ENCODE measurements at regions not wholly inside any gene's neighbourhood (a gene's known extent, or its start where the extent isn't known, plus 50 kb on each side); places are given as distances from the start of the nearest gene placed in this dataset.

DNA sequence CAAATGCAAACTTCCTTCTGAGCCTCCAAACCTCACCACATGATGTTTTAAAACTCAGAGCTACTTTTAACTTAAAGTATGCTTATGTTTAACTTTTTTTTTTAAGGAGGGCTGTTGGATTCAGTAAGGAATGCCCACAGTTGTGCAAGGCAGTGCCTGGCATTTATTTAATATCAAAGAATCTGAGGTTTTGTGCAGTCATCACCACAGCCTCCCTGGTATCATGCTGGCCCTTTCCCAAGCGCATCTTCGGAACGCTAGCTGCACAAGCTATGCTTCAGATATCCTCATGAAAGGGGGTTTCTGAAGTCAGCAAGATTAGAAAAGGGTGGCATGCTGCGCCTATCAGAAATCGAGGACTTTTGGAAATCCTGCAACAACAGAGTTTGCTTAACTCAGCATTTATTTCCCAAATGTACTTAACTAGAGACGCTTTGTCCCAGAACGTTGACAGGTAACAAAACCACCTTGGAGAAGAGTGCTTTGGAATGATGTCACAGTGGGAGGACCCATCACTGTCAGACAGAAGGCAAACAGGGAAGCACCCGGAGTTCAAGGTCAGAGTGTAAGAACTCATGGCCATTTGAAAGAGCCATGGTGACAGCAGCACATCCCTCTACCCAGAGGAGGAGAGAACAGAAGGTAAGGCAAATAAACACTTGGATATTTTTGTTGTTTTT, 120.2 kb upstream of the IGF1R start:
- TF ChIP-seq, protein P1, sequence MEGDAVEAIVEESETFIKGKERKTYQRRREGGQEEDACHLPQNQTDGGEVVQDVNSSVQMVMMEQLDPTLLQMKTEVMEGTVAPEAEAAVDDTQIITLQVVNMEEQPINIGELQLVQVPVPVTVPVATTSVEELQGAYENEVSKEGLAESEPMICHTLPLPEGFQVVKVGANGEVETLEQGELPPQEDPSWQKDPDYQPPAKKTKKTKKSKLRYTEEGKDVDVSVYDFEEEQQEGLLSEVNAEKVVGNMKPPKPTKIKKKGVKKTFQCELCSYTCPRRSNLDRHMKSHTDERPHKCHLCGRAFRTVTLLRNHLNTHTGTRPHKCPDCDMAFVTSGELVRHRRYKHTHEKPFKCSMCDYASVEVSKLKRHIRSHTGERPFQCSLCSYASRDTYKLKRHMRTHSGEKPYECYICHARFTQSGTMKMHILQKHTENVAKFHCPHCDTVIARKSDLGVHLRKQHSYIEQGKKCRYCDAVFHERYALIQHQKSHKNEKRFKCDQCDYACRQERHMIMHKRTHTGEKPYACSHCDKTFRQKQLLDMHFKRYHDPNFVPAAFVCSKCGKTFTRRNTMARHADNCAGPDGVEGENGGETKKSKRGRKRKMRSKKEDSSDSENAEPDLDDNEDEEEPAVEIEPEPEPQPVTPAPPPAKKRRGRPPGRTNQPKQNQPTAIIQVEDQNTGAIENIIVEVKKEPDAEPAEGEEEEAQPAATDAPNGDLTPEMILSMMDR (conservative IDR thresholded peaks at IDR 0.05; ENCODE audit: low read length) = no peak
- no peak for TF ChIP-seq EZH2phosphoT487 (IDR thresholded peaks at IDR 0.05; ENCODE audit: borderline replicate concordance)

Measured in Loucy (cell line).